GM19324 (cell line): ENCODE measurements at regions not wholly inside any gene's neighbourhood (a gene's known extent, or its start where the extent isn't known, plus 50 kb on each side); places are given as distances from the start of the nearest gene placed in this dataset.

Source experiments
- ATAC-seq: cut with Tn5 transposase; IDR thresholded peaks from one replicate; pipeline ENCODE4 v1.9.1; 2021; ENCODE audit warnings: mild to moderate bottlenecking, moderate library complexity; ENCODE audit not compliant: unreplicated experiment, low FRiP score

DNA sequence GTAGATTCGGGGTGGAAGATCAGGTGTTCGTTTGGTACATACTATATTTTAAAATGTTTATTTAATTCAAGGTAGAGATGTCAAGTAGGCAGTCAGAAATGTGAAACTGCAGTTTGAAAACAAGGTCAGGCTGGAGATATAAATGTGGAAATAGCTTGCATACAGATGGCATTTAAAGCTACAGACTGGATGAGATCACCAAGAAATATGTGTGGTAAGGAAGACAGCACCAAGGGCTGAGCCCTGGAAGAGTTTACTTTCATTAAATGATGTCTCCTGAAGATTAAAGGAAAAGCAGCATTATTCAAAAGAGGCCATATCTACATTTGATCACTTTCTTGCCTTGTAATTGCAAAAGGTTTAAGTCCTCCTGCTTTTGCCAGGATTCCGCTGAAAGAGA, 271.3 kb downstream of the PTBP2 start:
- ATAC-seq, result no peak

DNA sequence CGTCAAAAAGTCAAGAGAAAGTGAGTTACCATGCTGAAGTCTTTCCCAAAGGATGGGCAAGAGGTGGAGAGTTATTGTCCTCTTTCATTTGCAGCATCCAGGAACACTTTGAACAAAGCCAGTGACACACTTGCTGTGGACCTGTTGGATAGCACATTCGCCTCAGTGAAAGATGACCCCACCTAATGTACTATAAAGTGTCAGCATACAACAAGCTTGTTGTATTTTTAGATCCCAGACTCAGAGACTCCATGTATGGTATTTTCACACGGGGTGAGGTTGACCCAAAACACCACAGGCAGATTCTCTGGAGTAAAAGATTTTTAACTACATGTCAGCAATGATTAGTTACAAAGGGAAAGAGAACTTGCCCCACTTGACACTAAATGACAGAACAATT, 273.8 kb downstream of the PTBP2 start:
- ATAC-seq, result no peak

DNA sequence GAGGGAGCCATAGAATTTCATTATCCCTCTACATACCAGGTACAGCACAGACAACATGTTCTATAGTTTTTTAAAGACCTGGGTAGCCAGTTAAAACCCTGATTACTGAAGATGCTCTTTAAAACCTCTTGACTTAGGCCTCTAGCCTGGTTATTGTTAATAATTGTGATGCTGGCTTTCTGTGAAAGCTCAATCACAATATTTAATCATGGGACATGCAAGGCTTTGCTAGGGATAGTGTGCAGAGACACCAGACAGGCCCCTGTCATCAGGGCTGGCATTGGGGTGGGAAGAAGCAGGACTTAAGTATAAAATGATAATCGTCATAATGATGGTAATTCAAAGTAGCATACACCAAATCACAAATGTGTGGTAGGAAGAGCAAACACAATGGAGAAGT, 274.4 kb downstream of the PTBP2 start:
- ATAC-seq, result no peak

DNA sequence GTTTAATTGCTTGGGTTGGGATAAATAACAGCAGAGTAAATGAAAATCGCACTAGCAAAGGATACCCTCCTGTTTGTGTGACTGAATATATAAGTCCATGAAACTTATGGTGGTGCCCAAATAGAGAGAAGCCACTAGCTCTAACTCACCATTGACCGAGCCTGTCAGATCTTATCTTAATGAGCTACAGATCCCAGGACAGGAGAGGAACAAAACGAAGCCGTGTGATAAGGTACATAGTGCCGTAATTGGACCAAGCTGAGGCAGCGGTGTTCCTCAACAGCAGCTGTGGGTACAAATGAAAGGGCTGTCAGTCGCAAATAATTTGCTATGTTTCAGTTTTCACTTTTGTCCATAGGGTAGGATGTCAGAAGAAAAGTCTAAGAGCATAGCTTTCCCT, 276.1 kb downstream of the PTBP2 start:
- no peak for ATAC-seq

DNA sequence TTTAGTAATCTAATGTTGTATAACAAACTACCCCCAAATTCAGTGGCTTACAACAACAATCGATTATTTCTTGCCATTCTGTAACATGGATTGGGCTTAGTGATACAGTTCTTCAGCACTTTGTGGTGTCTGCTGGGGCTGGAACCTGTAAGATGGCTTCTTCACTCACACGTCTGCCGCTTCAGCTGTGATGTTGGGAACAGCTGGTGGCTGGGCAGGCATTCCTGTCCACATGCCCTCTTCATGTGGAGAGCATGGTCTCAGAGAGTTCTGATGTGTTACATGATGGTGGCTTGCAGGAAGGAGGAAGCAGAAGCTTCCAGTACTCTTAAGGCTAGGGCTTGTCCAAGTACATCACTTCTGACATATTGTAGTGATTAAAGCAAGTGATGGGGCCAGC, 276.9 kb downstream of the PTBP2 start:
- ATAC-seq, result no peak

DNA sequence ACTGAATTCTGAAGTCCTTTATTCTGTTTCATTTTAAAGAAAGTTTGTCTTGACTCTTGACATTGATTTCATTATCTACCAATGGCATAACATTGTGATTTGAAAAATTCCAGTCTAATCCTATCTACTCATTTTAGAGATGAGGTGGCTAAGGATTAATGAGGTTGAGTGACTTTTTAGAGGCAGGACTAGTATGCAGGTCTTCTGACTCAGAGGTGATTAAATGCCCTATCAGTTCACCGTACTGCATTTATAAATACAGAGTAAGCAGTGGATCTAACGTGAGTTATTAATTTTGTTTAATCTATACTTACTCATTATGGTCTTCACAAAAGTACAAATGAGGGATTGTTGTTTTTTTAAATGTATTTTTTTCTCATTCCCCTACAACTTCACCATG, 277.6 kb downstream of the PTBP2 start:
- no peak for ATAC-seq

DNA sequence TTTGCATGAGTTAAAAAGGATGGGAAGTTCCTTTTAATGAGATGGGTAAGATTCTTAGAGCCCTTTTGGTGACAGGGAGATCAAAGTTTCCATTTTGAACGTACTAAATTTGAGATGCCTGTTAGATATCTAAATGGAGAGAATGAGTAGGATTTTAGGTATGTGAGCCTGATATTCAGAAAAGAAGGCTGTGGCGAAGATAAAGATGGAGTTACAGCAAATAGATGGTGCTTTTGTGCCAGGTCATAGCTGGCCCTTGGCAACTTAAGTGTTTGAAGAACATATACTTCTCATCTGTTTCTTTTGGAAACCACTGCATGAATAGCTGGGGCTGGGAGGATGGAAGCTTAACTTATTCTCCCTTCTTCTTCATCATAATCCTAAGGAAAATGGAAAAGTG, 282.5 kb downstream of the PTBP2 start:
- no peak for ATAC-seq

DNA sequence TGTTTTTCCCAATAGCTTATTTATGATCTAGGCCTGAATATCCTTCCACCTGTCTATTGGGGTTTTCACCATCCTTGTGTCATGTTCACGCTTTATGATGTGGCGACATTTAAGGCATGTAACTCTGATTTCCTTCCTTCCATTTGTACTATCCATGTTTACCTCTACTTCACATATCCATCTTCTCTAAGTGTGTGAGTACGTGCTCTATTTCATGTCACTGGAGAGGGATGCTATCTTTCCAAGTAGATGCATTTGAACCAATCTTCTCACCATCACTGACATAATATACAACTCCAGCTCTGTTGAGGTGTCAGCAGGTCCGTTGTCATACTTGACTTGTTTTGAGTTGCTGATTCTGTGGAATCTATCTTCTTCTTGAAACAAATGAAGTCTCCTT, 283.2 kb downstream of the PTBP2 start:
- ATAC-seq, result no peak

DNA sequence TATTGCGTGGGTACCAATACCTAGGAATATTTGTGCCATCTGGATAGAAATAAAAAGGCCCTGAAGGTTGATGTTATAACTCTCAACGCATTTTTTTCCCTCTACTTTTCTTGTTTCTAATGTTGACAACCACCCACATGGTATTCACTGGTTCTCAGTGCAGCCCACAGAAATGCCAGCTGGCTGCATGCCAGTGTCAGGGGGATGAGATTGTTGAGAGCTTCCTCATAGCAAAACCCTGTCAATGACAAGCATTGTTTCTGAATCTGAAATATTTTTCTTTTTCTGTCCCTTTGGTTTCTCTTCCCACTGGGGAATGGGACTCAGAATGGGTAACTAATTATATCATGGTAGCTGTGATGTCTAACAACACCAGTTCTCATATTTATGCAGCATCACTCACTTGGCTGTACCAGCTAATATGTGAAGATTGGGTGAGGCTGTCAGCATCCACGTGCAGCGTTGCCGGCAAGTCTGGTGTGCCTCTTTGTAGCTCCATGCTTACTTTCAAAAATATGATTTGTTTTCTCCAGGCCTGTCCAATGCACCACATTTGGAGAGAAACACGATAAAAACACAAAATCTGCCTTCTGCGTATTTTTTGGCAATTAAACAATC, 284.6 kb downstream of the PTBP2 start:
- ATAC-seq, result no peak

DNA sequence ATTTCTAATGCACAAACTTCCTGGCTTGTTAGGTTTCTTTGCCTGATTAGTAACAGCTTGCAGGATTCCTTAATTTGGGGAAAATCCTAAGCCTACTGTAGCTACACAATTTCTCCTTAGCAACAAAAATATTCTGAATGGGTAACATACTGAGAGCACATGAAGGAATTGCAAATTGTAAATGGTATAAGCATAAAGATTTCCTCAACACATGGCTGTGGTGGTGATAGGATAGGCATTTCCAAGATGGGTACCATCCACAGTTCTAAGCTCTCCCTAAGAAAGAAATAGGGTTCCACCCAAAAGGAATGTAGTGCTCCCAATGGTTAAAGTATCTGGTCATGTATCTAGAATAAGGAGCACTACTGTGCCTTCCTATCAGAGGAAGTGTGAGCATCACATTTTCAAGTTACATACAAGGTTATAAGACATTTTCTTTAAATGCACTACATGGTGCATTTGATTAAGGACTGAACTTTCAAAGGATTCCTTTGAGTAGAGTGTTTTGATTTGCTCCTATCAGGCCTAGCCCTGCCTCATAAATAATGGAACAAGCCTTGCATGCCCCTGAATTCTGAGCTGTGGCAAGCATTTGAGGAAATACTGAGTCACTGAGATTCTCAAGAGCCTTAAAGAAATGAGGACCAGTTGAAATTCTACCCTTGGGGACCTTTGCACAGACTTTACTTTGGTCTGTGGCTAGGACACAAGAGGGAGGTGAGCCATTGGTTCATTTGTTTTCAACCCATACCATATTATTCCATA, 286.4 kb downstream of the PTBP2 start:
- no peak for ATAC-seq

DNA sequence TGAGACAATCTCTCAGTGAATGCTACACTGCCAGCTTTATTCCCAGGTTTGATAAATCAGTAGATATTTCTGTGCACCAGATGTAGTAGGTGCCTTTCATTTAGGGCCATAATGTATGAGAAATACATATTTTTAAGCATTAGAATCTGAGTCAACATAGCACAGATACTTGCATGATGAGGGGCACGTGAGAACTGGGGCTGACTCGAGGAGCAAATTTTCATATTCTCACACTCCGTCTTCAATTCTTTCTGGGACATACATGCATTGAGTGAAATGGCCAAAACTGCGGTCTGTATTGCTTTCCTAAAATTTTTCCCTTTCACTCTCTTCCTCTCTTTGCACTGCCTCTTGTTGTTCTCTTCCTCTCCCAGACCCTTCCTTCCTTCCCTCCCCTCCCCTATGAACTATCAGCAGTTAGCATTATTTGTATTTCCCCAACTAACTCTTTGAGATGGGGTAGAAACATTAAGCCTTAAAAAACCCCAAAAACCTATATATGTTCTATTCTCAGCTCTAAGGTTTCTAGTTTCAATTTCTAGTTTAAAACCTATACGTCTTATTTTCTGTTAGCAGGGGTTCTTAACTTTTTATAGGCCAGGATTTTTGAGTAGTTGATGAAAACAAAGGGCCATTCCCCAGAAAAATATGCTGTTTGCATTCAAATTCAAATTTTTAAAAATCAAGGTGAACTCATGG, 289.1 kb downstream of the PTBP2 start:
- ATAC-seq, result no peak

DNA sequence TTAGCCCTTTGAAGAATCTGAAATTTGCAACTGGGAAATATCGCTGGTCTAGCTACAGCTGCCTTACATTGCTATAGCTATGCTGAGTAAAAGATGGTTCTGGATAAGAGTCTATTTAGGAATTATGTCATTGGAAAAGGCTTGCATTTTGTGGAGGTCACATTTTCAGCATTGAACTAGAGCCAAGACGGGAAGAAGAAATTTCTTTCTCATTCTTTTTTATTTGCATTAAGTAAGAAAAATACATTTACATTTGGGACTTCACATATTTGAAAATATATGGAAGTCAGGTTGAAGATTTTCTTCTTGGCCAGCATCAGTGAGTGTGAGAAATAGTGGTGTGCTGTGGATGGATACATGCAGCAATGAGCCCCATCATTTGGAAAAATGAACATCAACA, 291.6 kb downstream of the PTBP2 start:
- ATAC-seq, result no peak

DNA sequence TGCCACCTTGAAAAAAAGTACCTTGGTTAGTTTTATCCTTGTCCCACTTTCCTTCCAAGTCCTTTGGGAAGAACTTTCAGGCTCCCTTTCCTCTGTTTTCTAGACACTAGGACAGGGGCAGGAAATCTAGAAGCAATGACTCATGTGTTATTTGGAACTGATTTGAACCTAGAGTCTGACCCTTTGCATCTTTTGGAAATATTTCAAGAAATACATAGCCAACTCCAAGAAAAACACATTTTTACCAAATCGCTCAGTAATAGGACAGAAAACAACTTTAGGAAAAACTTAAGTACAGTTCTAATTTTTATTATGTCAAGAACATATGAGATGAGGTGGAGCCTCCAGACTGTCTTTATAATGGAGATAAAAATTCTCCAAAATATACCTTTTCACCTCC, 292.4 kb downstream of the PTBP2 start:
- no peak for ATAC-seq

DNA sequence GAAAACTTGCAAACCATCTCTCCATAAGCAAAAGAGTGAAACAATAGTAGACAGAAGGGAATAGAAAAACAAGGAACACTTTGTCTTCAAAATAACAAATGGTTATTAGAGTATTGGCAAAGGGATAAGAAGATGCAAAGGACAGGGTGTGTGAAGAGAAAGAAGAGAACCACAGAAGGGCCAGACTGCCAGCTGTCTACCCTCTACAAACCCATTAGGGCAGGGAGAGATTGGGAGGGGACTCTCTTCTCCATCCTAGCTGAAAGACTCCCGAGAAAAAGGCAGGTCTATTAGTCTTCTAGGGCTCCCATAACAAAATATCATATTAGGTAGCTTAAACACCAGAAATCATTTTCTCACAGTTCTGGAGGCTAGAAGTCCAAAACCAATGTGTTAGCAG, 292.8 kb downstream of the PTBP2 start:
- no peak for ATAC-seq

DNA sequence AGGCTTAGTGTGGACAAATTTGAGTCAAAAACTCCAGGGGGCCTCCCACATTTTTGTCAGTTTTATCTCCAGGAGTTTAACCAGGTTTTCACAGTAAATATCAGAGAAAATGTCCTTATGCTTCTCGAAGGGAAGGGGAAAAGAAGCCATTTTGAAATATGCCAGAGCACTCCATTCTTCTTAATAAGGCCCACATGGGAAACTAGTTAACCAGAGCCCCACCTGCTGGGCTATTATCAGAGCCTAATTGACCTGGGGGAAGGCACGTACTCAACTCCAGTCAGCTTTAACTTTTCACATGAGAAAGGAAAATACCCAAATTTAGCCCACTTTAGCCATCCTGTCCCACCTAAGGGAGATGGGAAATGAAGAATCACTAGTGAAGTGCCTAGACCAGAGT, 296.3 kb downstream of the PTBP2 start:
- no peak for ATAC-seq
